HG03354 (cell line): ENCODE measurements at regions not wholly inside any gene's neighbourhood (a gene's known extent, or its start where the extent isn't known, plus 50 kb on each side); places are given as distances from the start of the nearest gene placed in this dataset.
"Not testable (repeated sequence)": the region's sequence is repeated elsewhere in the genome, so short reads cannot be mapped to it uniquely, and the experiment has no call there.

Experiments
- ATAC-seq: cut with Tn5 transposase; IDR thresholded peaks from one replicate; pipeline ENCODE4 v1.9.1; 2021; ENCODE audit warnings: mild to moderate bottlenecking; ENCODE audit not compliant: unreplicated experiment, poor library complexity, severe bottlenecking

- no peak for ATAC-seq
Measured at GRCh38 chr7:153398370-153398769, 638.8 kb downstream of the ACTR3B start.

- no peak for ATAC-seq
Measured at GRCh38 chr7:153398789-153399553, 639.4 kb downstream of the ACTR3B start.

DNA sequence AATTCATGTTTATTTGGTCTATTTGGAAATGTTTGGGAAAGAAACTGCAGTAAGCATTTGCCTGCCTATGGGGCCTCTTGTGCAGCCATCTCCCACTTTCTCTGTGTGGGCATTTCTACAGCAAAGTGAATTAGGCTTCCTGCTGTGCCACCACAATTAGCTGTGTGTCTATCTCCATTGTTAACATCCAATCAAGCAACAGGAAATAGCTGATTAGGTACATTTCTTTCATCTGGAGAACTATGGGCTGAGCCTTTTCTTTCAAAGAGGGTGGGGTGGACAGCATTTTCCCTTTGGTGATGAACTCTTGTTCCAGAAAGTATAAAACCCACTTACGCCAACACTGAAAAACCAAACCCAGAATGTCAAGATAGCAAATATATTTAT, 640.0 kb downstream of the ACTR3B start:
- ATAC-seq, result no peak

GRCh38 chr7:153400735-153401593, 641.4 kb downstream of the ACTR3B start:
- ATAC-seq, result no peak

DNA sequence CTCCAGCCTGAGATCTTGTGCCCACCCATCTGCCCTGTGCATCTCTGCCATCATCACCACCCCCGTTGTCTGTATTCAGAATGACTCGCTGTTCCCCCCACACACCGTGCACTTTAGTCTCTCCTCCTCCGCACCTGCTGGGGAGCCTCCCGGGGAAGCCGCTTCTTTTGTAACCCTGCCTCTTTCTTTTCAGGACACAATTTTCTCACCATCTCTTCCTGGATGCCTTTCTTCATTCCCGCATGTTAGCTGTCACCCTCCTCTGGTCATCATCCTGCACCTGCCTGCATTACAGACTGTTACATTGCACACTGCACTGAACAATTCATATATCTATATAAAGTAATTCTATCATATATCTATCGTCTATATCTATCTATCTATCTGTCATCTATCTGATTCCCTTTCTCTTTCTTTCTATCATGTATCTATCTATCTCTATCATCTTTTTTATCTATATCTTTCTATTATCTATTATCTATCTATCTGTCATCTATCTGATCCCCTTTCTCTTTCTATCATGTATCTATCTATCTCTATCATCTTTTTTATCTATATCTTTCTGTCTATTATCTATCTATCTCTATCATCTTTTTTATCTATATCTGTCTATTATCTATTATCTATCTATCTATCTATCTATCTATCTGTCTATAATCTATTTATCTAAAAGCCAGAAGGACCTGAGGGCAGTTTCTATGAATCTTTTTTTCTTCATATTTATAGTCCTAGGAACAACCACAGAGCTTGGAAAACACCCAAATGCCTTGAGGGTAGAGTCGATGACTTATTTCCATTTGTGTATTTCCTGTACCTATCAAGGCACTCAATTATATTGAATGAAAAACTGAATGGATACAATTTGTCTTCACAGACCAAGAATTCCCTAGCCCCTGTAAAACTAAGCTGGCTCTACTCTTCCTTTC, 642.5 kb downstream of the ACTR3B start:
- no peak for ATAC-seq

GRCh38 chr7:153402721-153403541, 643.4 kb downstream of the ACTR3B start:
- ATAC-seq, result no peak

DNA sequence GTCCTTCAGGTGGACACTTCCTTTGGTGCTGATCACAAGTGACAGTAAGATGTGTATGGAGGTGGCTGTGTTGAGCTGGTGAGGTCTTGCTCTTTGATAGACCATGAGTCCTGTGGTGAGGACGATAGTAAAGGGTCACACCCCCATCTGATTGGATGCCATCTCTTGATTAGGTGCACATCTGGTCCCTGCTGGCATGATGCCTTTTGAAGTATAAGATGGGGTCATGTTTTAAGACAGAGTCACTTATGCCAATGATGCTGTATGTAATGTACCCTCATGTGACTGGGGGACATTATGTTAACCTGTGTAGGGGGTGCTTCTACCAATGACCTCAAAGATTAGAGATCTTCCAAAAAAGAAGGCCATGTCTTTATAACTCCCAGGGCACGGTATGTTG, 644.6 kb downstream of the ACTR3B start:
- no peak for ATAC-seq

DNA sequence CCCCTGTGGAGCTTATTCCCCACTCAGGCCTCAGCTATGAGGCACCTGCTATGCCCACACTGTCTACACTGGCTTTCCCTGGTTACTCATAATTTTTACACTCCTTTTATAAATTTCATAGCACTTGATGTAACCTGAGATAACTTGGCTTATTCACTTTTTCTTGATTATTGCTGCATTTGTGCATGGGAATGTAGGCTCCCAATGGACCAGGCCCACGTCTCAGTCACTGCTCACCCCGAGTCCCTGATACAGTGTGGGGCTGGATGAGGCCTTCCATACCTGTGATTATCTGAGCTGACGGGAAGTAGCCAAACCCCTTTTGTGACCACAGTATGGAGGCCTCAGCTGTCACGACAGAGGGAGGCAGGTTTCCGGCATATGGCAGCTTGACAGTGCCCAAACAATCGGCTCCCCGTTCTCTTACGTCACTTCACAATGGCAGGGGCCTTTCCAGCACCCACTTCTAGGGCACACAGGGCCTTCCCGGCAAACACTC, 645.3 kb downstream of the ACTR3B start:
- ATAC-seq, result no peak

DNA sequence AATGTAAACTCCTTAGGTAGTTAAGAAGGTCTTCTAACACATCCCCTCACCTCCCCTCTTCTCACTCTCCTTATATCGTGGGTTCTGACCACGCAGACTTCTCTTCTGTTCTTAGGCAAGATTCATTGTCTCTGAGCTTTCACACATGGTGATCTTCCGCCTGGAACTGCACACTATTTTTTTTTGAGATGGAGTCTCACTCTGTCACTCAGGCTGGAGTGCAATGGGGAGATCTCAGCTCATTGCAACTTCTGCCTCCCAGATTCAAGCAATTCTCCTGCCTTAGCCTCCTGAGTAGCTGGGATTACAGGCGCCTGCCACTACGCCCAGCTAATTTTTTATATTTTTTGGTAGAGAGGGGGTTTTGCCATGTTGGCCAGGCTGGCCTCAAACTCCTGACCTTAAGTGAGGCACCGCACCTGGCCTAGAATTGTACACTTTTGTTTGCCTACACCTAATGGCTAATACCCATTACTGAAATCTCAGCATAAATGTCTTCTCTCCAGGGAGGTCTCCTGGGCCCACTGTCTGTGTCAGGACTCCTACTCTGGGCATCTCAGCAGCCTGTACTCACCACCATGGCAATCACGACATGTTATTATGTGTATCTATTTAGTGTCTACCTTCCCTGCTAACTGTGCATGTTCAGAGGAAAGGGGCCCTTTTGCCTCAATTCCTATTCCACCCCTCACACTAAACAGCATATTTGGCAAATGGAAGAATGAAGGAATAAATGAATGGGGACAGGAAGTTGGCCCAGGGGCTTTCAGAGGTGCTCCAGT, 646.3 kb upstream of the DPP6 start:
- ATAC-seq, result no peak

- no peak for ATAC-seq
Measured at GRCh38 chr7:153406486-153406872, 645.7 kb upstream of the DPP6 start.

DNA sequence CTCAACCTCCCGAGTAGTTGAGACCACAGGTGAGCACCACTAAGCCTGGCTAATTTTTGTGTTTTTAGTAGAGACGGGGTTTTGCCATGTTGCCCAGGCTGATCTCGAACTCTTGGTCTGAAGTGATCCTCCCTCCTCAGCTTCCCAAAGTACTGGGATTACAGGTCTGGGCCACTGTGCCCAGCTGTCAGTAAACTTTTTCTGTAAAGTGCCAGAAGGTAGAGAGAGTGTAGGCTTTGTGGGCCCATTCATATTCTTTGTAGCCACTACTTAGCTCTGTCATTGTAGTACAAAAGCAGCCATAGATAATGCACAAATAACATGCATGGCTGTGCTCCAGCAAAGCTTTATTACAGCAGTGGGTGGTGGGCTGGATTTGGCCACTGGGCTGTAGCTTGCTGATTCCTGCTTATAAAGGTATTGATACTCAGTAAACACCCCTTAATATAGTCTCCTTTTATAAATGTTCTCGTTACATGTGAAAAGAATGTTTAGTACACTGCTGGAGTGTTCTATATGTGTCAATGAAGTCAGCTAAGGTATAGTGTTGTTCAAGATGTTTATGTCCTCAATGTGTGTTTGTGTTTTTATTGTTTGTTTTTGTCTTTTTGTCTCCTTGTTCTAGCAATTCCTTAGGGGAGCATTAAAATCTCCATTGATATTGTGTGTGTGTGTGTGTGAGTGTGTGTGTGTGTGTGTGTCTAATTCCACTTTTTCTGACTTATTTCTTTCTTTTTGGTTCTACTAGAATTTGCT, 644.7 kb upstream of the DPP6 start:
- ATAC-seq, result no peak

DNA sequence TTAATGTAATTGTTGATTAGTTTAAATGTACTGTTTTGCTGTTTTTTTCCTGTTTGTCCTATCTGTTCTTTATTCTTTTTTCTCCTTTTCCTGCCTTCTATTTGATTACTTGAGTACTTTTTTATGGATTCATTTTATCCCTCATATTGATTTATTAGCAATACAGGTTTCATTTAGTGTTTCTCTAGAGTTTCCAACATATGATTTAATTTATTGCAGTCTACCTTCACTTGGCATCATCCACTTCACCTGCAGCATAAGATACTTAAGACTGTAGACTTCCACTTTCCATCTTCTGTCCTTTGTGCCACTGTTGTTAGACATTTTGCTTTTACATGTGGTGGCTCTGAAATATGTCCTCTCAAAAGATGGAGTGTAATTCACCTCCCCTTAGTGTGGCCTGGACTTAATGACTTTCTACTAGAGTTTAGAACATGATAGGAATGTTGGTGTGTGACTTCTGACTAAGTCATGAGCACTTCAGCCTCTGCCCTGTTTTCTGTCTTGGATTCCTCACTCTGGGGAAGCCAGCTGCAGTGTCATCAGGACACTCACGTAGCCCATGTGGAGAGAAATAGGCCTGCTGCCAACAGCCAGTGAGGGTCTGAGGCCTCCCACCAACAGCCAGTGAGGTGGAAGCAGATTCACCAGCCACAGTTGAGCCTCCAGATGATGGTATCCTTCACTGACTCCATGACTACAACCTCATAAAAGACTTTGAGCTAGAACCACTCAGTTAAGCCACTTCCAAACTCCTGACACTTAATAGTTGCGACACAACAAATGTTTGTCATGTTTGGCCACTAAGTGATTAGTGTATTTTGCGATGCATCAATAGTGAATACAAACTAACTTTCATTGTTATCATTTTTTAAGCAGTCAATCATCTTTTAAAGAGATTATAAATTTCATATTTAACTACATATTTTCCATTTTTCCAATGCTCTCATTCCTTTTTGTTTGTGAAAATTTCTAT, 643.5 kb upstream of the DPP6 start:
- ATAC-seq, result no peak

- ATAC-seq, result not testable (repeated sequence)
Measured at GRCh38 chr7:153409567-153410342, 642.4 kb upstream of the DPP6 start.

GRCh38 chr7:153410997-153411642, 641.1 kb upstream of the DPP6 start:
- not testable (repeated sequence) for ATAC-seq

DNA sequence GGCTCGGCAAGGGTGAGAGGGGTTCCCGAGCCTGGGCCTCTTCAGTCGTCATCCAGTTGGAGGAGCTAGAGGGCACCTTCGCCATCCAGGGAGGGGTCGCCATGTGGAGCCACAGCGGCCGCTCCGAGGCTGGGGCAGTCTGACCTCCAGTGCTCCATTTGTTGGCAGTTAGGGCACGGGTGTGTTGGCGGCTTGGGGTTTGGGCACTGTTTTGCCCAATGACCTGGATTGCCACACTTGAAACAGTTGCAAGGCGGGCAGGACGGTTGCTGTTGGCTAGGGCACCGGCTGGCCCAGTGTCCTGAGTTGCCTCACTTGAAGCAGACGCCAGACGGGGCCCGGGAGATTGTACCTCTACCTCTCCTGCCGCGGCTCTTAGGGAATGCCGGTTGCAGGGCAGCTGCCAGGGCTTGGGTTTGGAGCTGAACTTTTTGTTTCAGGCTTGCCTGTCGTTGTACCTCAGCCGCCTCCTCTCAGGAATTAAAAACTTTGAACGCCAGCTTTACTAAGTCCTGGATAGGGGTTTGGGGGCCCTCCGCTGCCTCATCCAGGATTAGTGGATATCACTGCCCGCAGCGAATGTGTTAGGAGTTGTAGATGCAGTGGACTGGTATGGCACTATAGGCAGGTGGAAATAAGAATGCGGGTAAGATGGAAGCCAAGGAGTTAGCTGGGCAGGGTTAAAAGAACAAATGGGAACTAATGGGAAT, 639.9 kb upstream of the DPP6 start:
- not testable (repeated sequence) for ATAC-seq
